Endodermal cell (in vitro differentiated cells): ENCODE measurements at regions not wholly inside any gene's neighbourhood (a gene's known extent, or its start where the extent isn't known, plus 50 kb on each side); places are given as distances from the start of the nearest gene placed in this dataset.

Experiments used
- DNase-seq: peaks from one replicate; pipeline ENCODE4 v3.0.0-alpha.2; 2017
- H3K27ac ChIP-seq: 2 replicates; pipeline ENCODE4 v1.5.1; 2013; ENCODE audit warnings: mild to moderate bottlenecking, low read depth, low read length, moderate library complexity
- H3K27me3 ChIP-seq: 2 replicates; pipeline ENCODE4 v1.6.1; 2013; ENCODE audit warnings: mild to moderate bottlenecking, low read length, moderate library complexity; ENCODE audit not compliant: insufficient read depth, control insufficient read depth, poor library complexity, severe bottlenecking
- H3K36me3 ChIP-seq: 2 replicates; pipeline ENCODE4 v1.7.0; 2013; ENCODE audit warnings: mild to moderate bottlenecking, low read length, moderate library complexity; ENCODE audit not compliant: control insufficient read depth, insufficient read depth
- H3K4me1 ChIP-seq: one replicate; pipeline ENCODE4 v1.7.0; 2013; ENCODE audit warnings: low read length; ENCODE audit not compliant: control insufficient read depth, insufficient read depth
- H3K4me3 ChIP-seq: 2 replicates; pipeline ENCODE4 v1.5.1; 2013; ENCODE audit warnings: mild to moderate bottlenecking, low read length, moderate library complexity
- H3K9ac ChIP-seq: 2 replicates; pipeline ENCODE4 v1.6.1; 2013; ENCODE audit warnings: mild to moderate bottlenecking, low read length, moderate library complexity; ENCODE audit not compliant: poor library complexity, severe bottlenecking; ENCODE audit errors: extremely low read depth
- H3K9me3 ChIP-seq: 2 replicates; pipeline ENCODE4 v1.6.1; 2013; ENCODE audit warnings: mild to moderate bottlenecking, low read length, moderate library complexity; ENCODE audit not compliant: control insufficient read depth
- H3K27ac Mint-ChIP-seq: 2 replicates; pipeline ENCODE4 v1.8.0; 2020; ENCODE audit warnings: mixed read lengths
- H3K27me3 Mint-ChIP-seq: 2 replicates; pipeline ENCODE4 v1.8.0; 2021; ENCODE audit warnings: mild to moderate bottlenecking, mixed read lengths; ENCODE audit not compliant: insufficient read depth
- H3K36me3 Mint-ChIP-seq: 2 replicates; pipeline ENCODE4 v1.8.0; 2020; ENCODE audit warnings: low read depth, mixed read lengths
- H3K4me1 Mint-ChIP-seq: 2 replicates; pipeline ENCODE4 v1.8.0; 2020; ENCODE audit warnings: mixed read lengths
- H3K4me3 Mint-ChIP-seq: 2 replicates; pipeline ENCODE4 v1.8.0; 2020; ENCODE audit warnings: mild to moderate bottlenecking, moderate library complexity, mixed read lengths
- H3K9me3 Mint-ChIP-seq: 2 replicates; pipeline ENCODE4 v1.8.0; 2020; ENCODE audit warnings: mild to moderate bottlenecking, mixed read lengths
- CTCF ChIP-seq: fragments of 200-600 bp; sonication (generic); conservative IDR thresholded peaks from 2 replicates; pipeline ENCODE4 v1.5.0; 2021; ENCODE audit warnings: antibody characterized with exemption, mild to moderate bottlenecking
- WGBS, 2 experiments: methylation state at CpG; one replicate each; pipeline versions ENCODE4 v1.1.5 to v1.1.7; 2013; ENCODE audit warnings: missing lambda C conversion rate in 2 of 2, mixed read lengths in 1 of 2; ENCODE audit not compliant: insufficient coverage in 1 of 2, insufficient read length in 1 of 2; 5-methylcytosine and 5-hydroxymethylcytosine counted together

GRCh38 chr13:88948501-88948900 is 1277.3 kb downstream of the SLITRK5 start:
- Histone ChIP-seq H3K4me3 (no peak overlapping the region), H3K9ac (no peak overlapping the region), H3K27me3 (no peaks in the 10 kb centered on the region), H3K9me3 (no peaks in the 10 kb centered on the region), H3K27ac (no peak overlapping the region), H3K36me3 (no peaks in the 10 kb centered on the region), H3K4me1 (no peaks in the 10 kb centered on the region)
- Mint-ChIP-seq H3K36me3 (no peaks in the 10 kb centered on the region), H3K4me1 (no peaks in the 10 kb centered on the region), H3K27me3 (no peaks in the 10 kb centered on the region), H3K27ac (no peak overlapping the region), H3K9me3 (no peaks in the 10 kb centered on the region), H3K4me3 (no peak overlapping the region)
- 94 to 100% methylated on average over 1 of the region's 3 CpGs for WGBS, 2 experiments
- TF ChIP-seq CTCF, result no peak
- no peak for DNase-seq

DNA sequence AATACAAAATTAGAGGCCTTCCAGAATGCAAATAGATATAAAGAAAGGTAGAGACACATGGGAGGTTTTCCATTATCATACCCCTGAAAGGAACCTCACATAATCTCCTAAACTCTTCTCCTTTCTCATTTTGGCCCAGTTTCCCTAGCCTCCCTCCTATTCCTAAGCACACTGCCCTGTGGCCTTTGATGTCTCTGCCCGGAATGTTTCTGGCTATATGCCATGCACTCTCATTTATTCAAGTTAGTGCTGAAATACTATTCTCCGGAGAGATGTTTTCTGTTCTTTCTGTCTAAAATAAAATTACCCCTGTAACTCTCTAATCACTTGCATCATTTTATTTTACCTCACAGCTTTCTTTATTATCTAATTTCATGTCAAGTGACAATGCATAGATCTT is 1287.7 kb downstream of the SLITRK5 start:
- TF ChIP-seq CTCF, result no peak
- no peaks in the 10 kb centered on the region for H3K36me3 ChIP-seq
- no peaks in the 10 kb centered on the region for H3K9me3 ChIP-seq
- no peaks in the 10 kb centered on the region for H3K4me1 ChIP-seq
- no peak for DNase-seq
- no peaks in the 10 kb centered on the region for H3K27me3 ChIP-seq
- H3K36me3 Mint-ChIP-seq, result no peaks in the 10 kb centered on the region
- no peak overlapping the region for H3K4me3 ChIP-seq
- no peak overlapping the region for H3K4me3 Mint-ChIP-seq
- no peaks in the 10 kb centered on the region for H3K9me3 Mint-ChIP-seq
- H3K27ac ChIP-seq, result no peak overlapping the region
- WGBS, 2 experiments, result 84 to 91% methylated on average over 2 of the region's 2 CpGs
- H3K4me1 Mint-ChIP-seq, result no peaks in the 10 kb centered on the region
- H3K27ac Mint-ChIP-seq, result no peak overlapping the region
- no peak overlapping the region for H3K9ac ChIP-seq
- H3K27me3 Mint-ChIP-seq, result no peaks in the 10 kb centered on the region

DNA sequence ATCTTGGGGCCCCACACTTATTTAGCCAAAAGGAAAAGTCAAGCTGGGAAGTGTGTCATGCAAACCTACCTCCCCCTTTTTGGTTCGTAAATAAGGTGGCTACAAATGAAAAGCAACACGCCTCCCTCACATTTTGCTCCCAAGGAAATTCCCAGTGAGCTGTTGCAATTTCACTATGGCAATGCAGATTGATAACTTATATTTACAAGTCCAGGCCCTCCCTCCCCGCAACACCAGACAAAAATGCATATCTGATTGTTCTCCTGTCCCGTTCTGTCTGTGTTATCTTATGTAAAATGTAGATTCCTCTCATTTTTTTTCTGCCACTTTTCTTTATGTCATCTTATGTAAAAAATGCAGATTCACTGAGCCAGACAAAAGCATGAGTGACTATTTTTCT is 1305.3 kb downstream of the SLITRK5 start:
- Histone ChIP-seq H3K9me3 (no peaks in the 10 kb centered on the region), H3K4me3 (no peak overlapping the region), H3K27me3 (no peaks in the 10 kb centered on the region), H3K9ac (no peak overlapping the region), H3K27ac (no peak overlapping the region), H3K4me1 (no peaks in the 10 kb centered on the region), H3K36me3 (no peaks in the 10 kb centered on the region)
- no peak overlapping the region for H3K27ac Mint-ChIP-seq
- H3K9me3 Mint-ChIP-seq, result no peaks in the 10 kb centered on the region
- TF ChIP-seq CTCF, result no peak
- no peak for DNase-seq
- 81 to 89% methylated on average over 2 to 4 of the region's 4 CpGs for WGBS, 2 experiments
- no peaks in the 10 kb centered on the region for H3K4me1 Mint-ChIP-seq
- H3K4me3 Mint-ChIP-seq, result no peak overlapping the region
- H3K36me3 Mint-ChIP-seq, result no peaks in the 10 kb centered on the region
- peaks cover 1% of the 10 kb centered on the region for H3K27me3 Mint-ChIP-seq
